Endothelial cell of umbilical vein (primary cell): ENCODE measurements at regions not wholly inside any gene's neighbourhood (a gene's known extent, or its start where the extent isn't known, plus 50 kb on each side); places are given as distances from the start of the nearest gene placed in this dataset.

Experiments used
- BruUV-seq: library from RNA; stranded (reverse); fragments of 400-500 nt; replicated peaks from 2 replicates; lab custom pipeline; 2021; lab: Mats Ljungman, UMichigan
- CTCF ChIA-PET: fragments of 300-600, 350-600 bp; sonication (Branson Sonifier 250); formaldehyde crosslinking; loops from one replicate; lab custom pipeline; 2021; ENCODE audit warnings: antibody characterized with exemption, inconsistent platforms; lab: Charles Lee
- POLR2A ChIA-PET: fragments of 300-600, 350-600 bp; sonication (Branson Sonifier 250); formaldehyde crosslinking; loops from one replicate; lab custom pipeline; 2021; ENCODE audit warnings: antibody characterized with exemption, inconsistent platforms; lab: Charles Lee
- DNase-seq: peaks from one replicate; pipeline ENCODE4 v3.0.0-alpha.2; 2011; ENCODE audit warnings: low read depth, low spot score
- FAIRE-seq: peaks from 2 replicates; lab custom pipeline; 2011; peaks lifted over from hg19 to GRCh38; lab: Jason Lieb, UNC
- H2AFZ ChIP-seq: 2 replicates; pipeline ENCODE4 v1.6.0; 2012; ENCODE audit warnings: low read depth, low read length, control low read depth, inconsistent platforms
- H3K27ac ChIP-seq: 2 replicates; pipeline ENCODE4 v1.5.1; 2011; ENCODE audit warnings: low read depth, mild to moderate bottlenecking, control low read depth, low read length, moderate library complexity; ENCODE audit not compliant: insufficient read depth
- H3K27me3 ChIP-seq, 2 experiments: 2 replicates each; pipeline versions ENCODE4 v1.6.0 to v1.6.1; 2011; ENCODE audit warnings: low read length in 2 of 2, mixed read lengths in 1 of 2; ENCODE audit not compliant: control insufficient read depth in 2 of 2, insufficient read depth in 2 of 2
- H3K36me3 ChIP-seq, 2 experiments: 2 replicates in 1 of 2; 3 replicates in 1 of 2; pipeline ENCODE4 v1.5.1; 2011; ENCODE audit warnings: low read length in 2 of 2, mild to moderate bottlenecking in 1 of 2, moderate library complexity in 1 of 2; ENCODE audit not compliant: control insufficient read depth in 2 of 2, insufficient read depth in 2 of 2; ENCODE audit errors: extremely low read depth in 1 of 2
- H3K4me1 ChIP-seq: 3 replicates; pipeline ENCODE4 v1.5.1; 2011; ENCODE audit warnings: mild to moderate bottlenecking, low read length; ENCODE audit not compliant: control insufficient read depth, insufficient read depth; ENCODE audit errors: extremely low read depth
- H3K4me2 ChIP-seq: 2 replicates; pipeline ENCODE4 v1.6.1; 2011; ENCODE audit warnings: low read length, control low read depth, mixed read lengths; ENCODE audit not compliant: insufficient read depth
- H3K4me3 ChIP-seq, 3 experiments: fragments of 200-600 bp in 1 of 3; sonication (generic), shearing (Covaris generic) in 1 of 3; replicated peaks in 1 of 3; 2 replicates each; pipeline ENCODE4 v1.5.1; 2011 to 2016; ENCODE audit warnings: control low read depth in 3 of 3, low read length in 3 of 3, mild to moderate bottlenecking in 2 of 3, inconsistent platforms in 1 of 3, low read depth in 1 of 3, moderate library complexity in 1 of 3; ENCODE audit not compliant: insufficient read depth in 1 of 3
- H3K79me2 ChIP-seq: 2 replicates; pipeline ENCODE4 v1.6.0; 2012; ENCODE audit warnings: low read length, inconsistent platforms; ENCODE audit not compliant: control insufficient read depth, insufficient read depth
- H3K9ac ChIP-seq: replicated peaks from 2 replicates; pipeline ENCODE3; 2011; ENCODE audit warnings: low read length, control low read depth; ENCODE audit not compliant: insufficient read depth; ENCODE audit errors: extremely low read depth
- H3K9me1 ChIP-seq: replicated peaks from 3 replicates; pipeline ENCODE4 v1.6.0; 2011; ENCODE audit warnings: mild to moderate bottlenecking, low read length; ENCODE audit not compliant: control insufficient read depth, insufficient read depth; ENCODE audit errors: extremely low read depth
- H3K9me3 ChIP-seq: replicated peaks from 2 replicates; pipeline ENCODE4 v1.5.1; 2012; ENCODE audit warnings: low read length, inconsistent platforms; ENCODE audit not compliant: control insufficient read depth, insufficient read depth
- H4K20me1 ChIP-seq: replicated peaks from 2 replicates; pipeline ENCODE3; 2011; ENCODE audit warnings: mild to moderate bottlenecking, low read length; ENCODE audit not compliant: control insufficient read depth, insufficient read depth; ENCODE audit errors: extremely low read depth
- CTCF ChIP-seq, 2 donors: IDR thresholded peaks; 1 replicate in 1 of 2; 2 replicates in 1 of 2; pipeline ENCODE4 v1.5.1; 2011; ENCODE audit warnings: low read length in 2 of 2, mild to moderate bottlenecking in 2 of 2, moderate library complexity in 2 of 2, control low read depth in 1 of 2, inconsistent platforms in 1 of 2, low read depth in 1 of 2; ENCODE audit not compliant: insufficient read depth in 1 of 2; ENCODE audit errors: extremely low read depth in 1 of 2
- FOS ChIP-seq: IDR thresholded peaks from 2 replicates; pipeline ENCODE4 v1.6.1; 2011; ENCODE audit warnings: mild to moderate bottlenecking, low read length, moderate library complexity, borderline replicate concordance; ENCODE audit not compliant: insufficient read depth
- GATA2 ChIP-seq: IDR thresholded peaks from 2 replicates; pipeline ENCODE4 v1.7.0; 2011; ENCODE audit warnings: low read depth, mild to moderate bottlenecking, moderate library complexity, mixed read lengths, low read length; ENCODE audit not compliant: insufficient read length, insufficient read depth
- JUN ChIP-seq: IDR thresholded peaks from 2 replicates; pipeline ENCODE4 v1.6.1; 2011; ENCODE audit warnings: borderline replicate concordance, low read depth; ENCODE audit not compliant: insufficient read length, insufficient read depth
- MAX ChIP-seq: IDR thresholded peaks from 2 replicates; pipeline ENCODE4 v1.6.1; 2011; ENCODE audit not compliant: insufficient read depth, insufficient read length
- MYC ChIP-seq: IDR thresholded peaks from one replicate; pipeline ENCODE4 v1.6.1; 2011; ENCODE audit warnings: mild to moderate bottlenecking, low read depth, low read length
- POLR2A ChIP-seq: IDR thresholded peaks from 2 replicates; pipeline ENCODE4 v1.6.1; 2012; ENCODE audit warnings: low read depth, mild to moderate bottlenecking, control low read depth, low read length
- POLR2AphosphoS5 ChIP-seq: IDR thresholded peaks from 2 replicates; pipeline ENCODE4 v1.6.1; 2012; ENCODE audit warnings: low read depth, mild to moderate bottlenecking, control low read depth, low read length, moderate library complexity; ENCODE audit not compliant: insufficient read depth
- dilution Hi-C: fragments of 300-500 bp; cut with MboI; formaldehyde crosslinking; loops from one replicate; pipeline ENCODE4 v1.15.0; 2019; ENCODE audit warnings: low sequenced_read_pairs; ENCODE audit not compliant: extremely low pct_ligation_motif_present
- intact Hi-C: fragments of 100-400 bp; cut with micrococcal nuclease; formaldehyde crosslinking; loops from one replicate; pipeline ENCODE4 v1.10.0; 2022

GRCh38 chr3:30289324-30289723, 317.1 kb upstream of the TGFBR2 start:
- Histone ChIP-seq H3K36me3 (no peaks in the 10 kb centered on the region), H3K79me2 (no peaks in the 10 kb centered on the region), H3K4me3 (no peak overlapping the region), H2AFZ (no peak overlapping the region), H3K9me3 (no peaks in the 10 kb centered on the region), H3K9ac (peak overlapping the region; percentile 32), H3K9me1 (no peaks in the 10 kb centered on the region), H3K4me2 (peak overlapping the region; percentile 44), H3K27ac (peak overlapping the region; percentile 85), H3K4me1 (peaks cover 88% of the 10 kb centered on the region), H4K20me1 (no peaks in the 10 kb centered on the region), H3K27me3 (no peaks in the 10 kb centered on the region)
- TF ChIP-seq MAX, result no peak
- TF ChIP-seq FOS, result peak; percentile 11
- TF ChIP-seq GATA2, result no peak
- no peak for TF ChIP-seq CTCF (IDR thresholded peaks at IDR 0.05; ENCODE audit: extremely low read depth in 1 of 2, insufficient read depth in 1 of 2, low read depth in 1 of 2, low read length in 2 of 2)
- TF ChIP-seq POLR2AphosphoS5, result peak; percentile 49
- peak; percentile 23 for TF ChIP-seq POLR2A
- TF ChIP-seq JUN, result peak; percentile 62
- no peak for TF ChIP-seq MYC
- POLR2A ChIA-PET, result no interaction called here
- DNase-seq (peak; percentile 83), FAIRE-seq (peak; percentile 69)
- no TSS peak for BruUV-seq
- intact Hi-C loops, result loop anchor here (1.0 kb wide), 4 partner anchors 250 to 392 kb away; partner anchors contain the start of gene TGFBR2
- CTCF ChIA-PET, result interaction anchor here (0.8 to 2.6 kb wide), 5 partner anchors 30 to 317 kb away, joined by 3 to 10 read pairs (median 5); partner anchors contain the start of gene TGFBR2
- dilution Hi-C loops, result no loop called here
